Left renal pelvis (tissue), 4 donors: ENCODE measurements at regions not wholly inside any gene's neighbourhood (a gene's known extent, or its start where the extent isn't known, plus 50 kb on each side); places are given as distances from the start of the nearest gene placed in this dataset.

Experiments used
- DNase-seq, 4 donors: peaks; one replicate each; pipeline ENCODE4 v3.0.0-alpha.2; 2013; ENCODE audit warnings: low read depth in 4 of 4, low spot score in 3 of 4

DNA sequence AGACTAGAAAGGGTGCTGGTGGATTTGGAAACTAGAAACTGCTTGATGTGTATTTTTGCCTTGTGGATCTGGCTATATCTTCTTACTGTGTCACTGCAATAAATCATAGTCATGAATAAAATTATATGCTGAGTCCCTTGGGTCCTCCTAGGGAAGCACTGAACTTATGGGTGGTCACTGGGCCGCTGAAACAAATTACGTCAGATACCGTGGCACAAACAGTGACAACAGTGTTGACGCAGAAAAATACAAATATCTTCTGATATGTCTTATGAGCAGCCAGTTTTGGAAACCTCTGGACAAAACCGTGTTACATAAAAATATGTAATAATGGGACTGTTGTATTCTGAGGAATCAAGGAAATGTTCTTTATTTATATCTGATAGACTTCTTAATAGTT lies 260.1 kb upstream of the SORCS1 start:
- no peak for DNase-seq

DNA sequence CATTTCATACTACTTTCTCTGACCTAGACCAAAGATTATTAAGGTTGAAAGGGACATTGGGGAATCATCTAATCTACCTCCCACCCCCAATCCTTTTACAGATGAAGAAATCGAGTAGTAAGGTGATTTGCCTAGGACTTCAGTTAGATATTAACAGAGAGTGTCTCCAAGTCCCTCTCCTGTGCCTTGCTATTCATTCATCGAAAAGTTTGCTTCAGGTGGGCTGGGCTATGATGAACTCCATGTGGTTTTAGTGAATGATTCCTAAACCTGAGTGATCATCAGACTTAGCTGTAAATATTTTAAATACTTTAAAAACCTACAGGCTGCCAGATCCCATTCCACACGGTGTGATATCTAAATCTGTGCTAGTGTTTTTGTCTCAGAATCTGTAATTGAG lies 259.4 kb upstream of the SORCS1 start:
- no peak for DNase-seq

DNA sequence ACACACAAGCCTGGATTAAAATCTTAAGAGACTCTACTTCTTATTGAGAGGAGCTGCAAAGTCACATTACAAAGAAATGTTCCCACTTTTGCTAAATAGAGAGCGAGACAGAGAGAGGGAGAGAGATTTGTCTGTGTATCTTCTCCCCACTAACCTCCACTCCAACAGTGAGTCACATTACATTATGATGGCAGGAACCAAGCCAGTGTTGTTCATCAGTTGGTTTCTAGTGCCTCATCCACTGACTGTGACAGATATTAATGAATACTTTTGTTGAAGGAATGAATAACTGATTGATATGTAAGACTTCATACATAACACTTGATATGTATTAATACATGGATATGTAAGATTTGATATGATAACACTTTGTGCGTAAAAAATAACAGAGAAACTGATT lies 258.2 kb upstream of the SORCS1 start:
- no peak for DNase-seq

GRCh38 chr10:107420196-107420595 lies 255.7 kb upstream of the SORCS1 start:
- DNase-seq, result no peak

- no peak for DNase-seq
Measured at GRCh38 chr10:107418085-107418806, 253.7 kb upstream of the SORCS1 start.

GRCh38 chr10:107417446-107417845 lies 252.9 kb upstream of the SORCS1 start:
- DNase-seq, result no peak

DNA sequence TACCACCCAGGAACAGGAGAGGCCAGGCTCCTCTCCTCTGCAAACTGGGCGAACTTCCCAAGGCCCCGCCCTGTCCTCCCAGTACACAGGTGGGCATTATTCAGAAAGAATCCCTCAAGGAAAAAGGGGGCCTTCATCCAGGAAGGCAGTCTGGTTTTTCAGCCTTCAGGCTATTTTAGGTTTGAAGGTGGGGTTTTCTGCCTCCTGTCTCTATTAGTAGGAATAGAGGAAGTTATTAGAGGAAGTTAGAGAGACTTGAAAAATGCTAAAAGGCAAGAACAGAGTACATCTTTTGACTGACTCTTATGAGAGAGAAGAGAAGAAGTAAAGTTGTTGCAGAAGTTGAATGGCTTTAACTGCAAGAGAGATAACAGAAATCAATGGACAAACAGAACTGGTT lies 250.9 kb upstream of the SORCS1 start:
- DNase-seq, result no peak

DNA sequence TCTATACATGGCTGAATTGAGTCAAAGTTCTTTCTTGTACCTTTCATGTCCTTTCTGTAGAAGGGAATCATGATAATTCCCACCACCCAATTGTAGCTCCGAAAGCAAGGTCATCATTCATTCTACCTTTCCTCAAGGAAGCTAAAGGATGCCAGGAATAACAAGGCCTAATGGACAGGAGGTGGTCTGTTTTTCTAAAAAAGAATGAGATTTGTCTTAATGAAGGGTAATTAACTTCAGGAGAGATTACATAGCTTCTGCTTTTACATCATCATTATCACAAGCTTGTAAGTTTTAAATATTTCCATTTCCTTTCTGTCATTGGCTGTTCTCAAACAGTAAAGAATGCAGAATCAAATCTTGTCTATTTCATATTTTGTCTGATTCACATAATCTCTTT lies 249.5 kb upstream of the SORCS1 start:
- no peak for DNase-seq

DNA sequence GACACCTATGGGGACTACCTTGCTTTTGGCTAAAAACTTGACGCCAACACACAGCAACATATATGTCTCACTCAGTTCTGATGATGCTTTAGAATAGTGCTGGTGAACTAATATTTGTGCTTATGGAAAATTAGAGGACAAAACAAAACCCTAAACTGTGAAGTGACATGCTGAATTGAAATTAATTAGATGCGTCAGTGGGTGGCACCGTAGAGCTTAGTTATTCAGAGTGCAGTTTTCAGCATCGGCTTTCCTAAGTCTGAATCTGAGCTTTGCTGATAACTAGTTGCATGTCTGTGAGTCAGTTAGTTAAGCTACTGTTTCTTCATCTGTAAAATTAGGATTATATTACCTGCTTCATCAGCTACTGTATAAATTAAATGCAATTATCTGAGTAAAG lies 245.0 kb upstream of the SORCS1 start:
- no peak for DNase-seq

GRCh38 chr10:107398115-107398514 lies 233.6 kb upstream of the SORCS1 start:
- DNase-seq, result no peak

GRCh38 chr10:107391901-107392300 lies 227.4 kb upstream of the SORCS1 start:
- no peak for DNase-seq

GRCh38 chr10:107390563-107390962 lies 226.1 kb upstream of the SORCS1 start:
- DNase-seq, result no peak

GRCh38 chr10:107383357-107383756 lies 218.9 kb upstream of the SORCS1 start:
- no peak for DNase-seq

GRCh38 chr10:107379601-107380000 lies 215.1 kb upstream of the SORCS1 start:
- no peak for DNase-seq

DNA sequence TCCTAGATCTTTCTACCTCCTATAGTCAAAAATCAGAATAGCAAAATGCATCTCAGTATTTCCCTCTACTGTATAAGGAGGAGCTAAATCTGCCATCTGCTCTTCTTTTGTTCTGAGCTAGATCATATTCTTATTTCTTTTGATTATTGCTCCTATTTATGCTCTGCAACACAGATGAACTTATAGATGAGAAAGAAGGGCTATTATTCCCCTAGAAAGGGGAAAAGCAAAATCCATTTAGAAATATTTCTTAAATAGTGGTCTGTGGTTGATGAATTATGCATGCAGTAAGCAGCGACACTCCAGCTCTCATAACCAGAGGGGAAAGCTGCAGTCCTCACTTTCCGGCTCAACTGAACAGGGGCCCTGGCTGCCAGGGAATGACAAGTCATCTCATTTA lies 207.3 kb upstream of the SORCS1 start:
- DNase-seq, result no peak

DNA sequence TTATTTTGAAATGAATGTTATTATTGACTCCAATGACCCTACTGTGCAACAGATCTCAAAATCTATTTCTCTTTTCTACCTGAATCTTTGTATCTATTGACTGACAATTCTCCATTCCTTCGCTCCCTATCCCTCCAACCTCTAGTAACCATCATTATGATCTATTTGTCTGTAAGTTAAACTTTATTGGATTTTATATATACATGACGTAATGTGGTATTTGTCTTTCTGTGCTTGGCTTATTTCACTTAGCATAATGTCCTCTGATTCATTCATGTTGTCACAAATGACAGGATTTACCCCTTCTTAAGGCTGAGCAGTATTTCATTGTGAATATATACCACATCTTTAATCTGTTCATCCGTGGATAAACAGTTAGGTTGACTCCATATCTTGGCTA lies 200.4 kb upstream of the SORCS1 start:
- DNase-seq, result no peak

GRCh38 chr10:107362306-107362705 lies 197.8 kb upstream of the SORCS1 start:
- no peak for DNase-seq

DNA sequence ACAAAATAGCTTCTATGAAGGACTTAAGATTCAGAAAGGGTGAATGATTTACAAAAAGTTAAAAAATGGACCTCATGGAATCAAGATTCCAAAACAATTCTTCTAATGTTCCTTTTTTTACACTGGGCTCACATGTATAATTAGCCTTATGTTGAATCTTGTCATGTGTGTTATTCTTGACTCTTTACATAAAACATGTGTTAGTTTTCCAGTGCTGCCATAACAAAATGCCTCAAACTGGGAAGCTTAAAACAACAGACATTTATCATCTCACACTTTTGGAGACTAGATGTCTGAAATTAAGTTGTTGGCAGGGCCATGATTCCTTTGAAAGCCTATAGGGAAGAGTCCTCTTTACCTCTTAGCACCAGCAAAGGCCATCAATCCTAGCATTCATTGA lies 192.5 kb upstream of the SORCS1 start:
- no peak for DNase-seq

GRCh38 chr10:107356396-107356795 lies 191.9 kb upstream of the SORCS1 start:
- DNase-seq, result no peak

GRCh38 chr10:107342711-107343110 lies 178.2 kb upstream of the SORCS1 start:
- DNase-seq, result no peak

GRCh38 chr10:107341281-107341680 lies 176.8 kb upstream of the SORCS1 start:
- no peak for DNase-seq

DNA sequence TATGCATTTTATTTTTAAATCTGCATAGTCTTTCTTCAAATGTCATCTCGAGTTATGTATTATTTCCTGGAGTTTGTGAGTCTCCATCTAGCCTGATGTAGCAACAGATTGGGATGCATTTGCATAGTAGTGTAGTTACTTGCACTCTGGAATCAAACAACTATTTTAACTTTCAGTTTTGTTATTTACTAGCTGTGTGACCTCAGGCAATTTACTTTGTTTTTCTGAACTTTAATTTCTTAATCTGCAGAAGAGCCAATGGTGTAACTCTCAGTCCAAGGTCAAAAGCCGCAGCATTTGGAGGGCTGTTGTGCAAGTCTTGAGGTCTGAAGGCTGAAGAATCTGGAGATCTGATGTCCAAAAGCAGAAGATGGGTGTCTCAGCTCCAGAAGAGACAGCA lies 175.8 kb upstream of the SORCS1 start:
- DNase-seq, result peak in 1 of 4 donors; percentile 14

- DNase-seq, result no peak
Measured at GRCh38 chr10:107336061-107336460, 171.6 kb upstream of the SORCS1 start.
